NCI-H1694 treated with DMSO at 0.1 percent for 48 hours (cell line): ENCODE measurements at regions not wholly inside any gene's neighbourhood (a gene's known extent, or its start where the extent isn't known, plus 50 kb on each side); places are given as distances from the start of the nearest gene placed in this dataset.
"Not testable (repeated sequence)": the region's sequence is repeated elsewhere in the genome, so short reads cannot be mapped to it uniquely, and the experiment has no call there.

Experiments used
- DNase-seq: peaks from one replicate; lab custom pipeline; 2025; lab: John Stamatoyannopoulos, UW

- no peak for DNase-seq
These were observed 91.3 kb downstream of the MFAP3L start for GRCh38 chr4:169934794-169935429.

DNA sequence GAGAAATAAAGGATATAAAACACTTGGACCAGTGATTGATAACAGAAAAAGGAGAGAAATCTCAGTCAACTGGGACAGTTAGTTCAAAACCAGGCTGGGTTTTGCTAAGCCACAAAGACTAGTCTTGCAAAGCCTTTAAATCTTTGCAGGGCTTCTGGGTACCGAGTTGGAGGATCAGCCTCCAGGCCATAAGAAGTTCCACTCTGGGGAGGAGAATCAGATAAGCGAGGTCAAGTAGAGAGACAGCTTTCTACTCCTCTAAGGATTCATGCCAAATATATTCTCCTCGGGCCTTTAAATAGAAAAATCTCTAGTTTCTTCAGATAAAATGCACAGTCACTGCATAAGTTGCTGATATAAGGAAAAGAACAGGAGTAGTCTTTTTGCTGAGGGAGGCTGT, 92.7 kb downstream of the MFAP3L start:
- no peak for DNase-seq

GRCh38 chr4:169931964-169932363, 94.2 kb downstream of the MFAP3L start:
- no peak for DNase-seq

- DNase-seq = not testable (repeated sequence)
These were observed 95.4 kb downstream of the MFAP3L start for GRCh38 chr4:169930755-169931154.

- no peak for DNase-seq
These were observed 98.9 kb downstream of the MFAP3L start for GRCh38 chr4:169927280-169927679.

- no peak for DNase-seq
These were observed 100.5 kb downstream of the MFAP3L start for GRCh38 chr4:169925678-169926077.

GRCh38 chr4:169922632-169923276, 103.4 kb downstream of the MFAP3L start:
- DNase-seq = no peak

DNA sequence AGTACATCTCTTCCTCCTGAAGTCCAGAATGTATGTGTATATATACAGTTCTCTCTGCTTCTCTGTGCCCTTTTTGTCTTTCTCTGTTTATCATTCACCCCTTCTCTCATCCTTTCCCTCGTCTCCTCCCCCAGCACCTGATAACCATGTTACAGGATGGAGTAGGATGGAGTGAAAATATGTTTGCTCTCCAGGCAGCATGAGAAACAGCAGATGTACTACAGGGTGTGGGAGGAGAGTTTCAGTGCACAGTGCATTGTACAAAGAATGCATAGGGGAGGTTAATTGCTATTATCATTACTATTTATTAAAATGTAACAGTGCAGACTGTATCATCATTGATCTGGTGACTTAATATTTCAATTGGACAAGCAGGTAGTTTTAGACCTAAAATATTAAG, 104.5 kb downstream of the MFAP3L start:
- DNase-seq = no peak

- no peak for DNase-seq
These were observed 105.0 kb downstream of the MFAP3L start for GRCh38 chr4:169921237-169921636.

- not testable (repeated sequence) for DNase-seq
These were observed 106.7 kb downstream of the MFAP3L start for GRCh38 chr4:169919194-169920124.

DNA sequence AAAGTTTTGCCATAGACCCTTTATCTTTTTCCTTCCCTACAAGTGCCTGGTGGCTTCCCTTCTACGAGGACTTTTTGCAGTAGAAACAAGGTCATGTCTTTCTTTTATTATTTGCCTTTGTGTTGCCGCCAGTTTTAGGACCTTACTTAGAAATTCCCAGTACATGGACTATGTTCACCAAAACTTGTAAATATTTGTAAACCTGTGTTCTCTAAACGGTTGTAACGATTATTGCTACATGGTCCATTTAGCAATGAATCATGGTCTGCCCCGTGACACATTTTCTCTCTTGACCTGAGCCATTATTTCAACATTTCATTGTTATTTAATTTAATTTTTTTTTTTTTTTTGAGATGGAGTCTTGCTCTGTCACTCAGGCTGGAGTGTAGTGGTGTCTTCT, 110.7 kb downstream of the MFAP3L start:
- no peak for DNase-seq

DNA sequence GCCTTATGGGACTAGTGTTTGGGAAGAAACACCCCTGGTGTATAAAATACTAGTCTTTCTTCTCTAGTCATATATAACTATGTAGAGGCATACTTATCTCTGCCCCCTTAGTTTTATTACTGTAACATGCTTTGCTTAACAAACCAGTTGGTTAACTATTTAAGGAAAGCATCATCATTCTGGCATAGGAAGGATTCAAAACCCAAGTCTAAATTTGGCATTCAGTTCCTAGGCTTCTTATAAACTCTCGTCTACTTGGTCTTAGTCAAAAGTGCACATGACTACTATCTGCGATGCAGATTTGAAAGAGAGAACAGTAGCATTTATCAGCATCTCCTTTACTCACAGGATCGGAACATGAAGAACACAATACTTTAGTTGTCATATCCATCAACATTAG, 111.3 kb downstream of the MFAP3L start:
- no peak for DNase-seq

- DNase-seq = no peak
These were observed 113.2 kb downstream of the MFAP3L start for GRCh38 chr4:169912996-169913395.

GRCh38 chr4:169909897-169910296, 116.3 kb downstream of the MFAP3L start:
- no peak for DNase-seq

- no peak for DNase-seq
These were observed 116.7 kb downstream of the MFAP3L start for GRCh38 chr4:169909479-169909878.

GRCh38 chr4:169907705-169908104, 118.5 kb downstream of the MFAP3L start:
- no peak for DNase-seq

- DNase-seq = no peak
These were observed 119.4 kb downstream of the MFAP3L start for GRCh38 chr4:169906821-169907220.

DNA sequence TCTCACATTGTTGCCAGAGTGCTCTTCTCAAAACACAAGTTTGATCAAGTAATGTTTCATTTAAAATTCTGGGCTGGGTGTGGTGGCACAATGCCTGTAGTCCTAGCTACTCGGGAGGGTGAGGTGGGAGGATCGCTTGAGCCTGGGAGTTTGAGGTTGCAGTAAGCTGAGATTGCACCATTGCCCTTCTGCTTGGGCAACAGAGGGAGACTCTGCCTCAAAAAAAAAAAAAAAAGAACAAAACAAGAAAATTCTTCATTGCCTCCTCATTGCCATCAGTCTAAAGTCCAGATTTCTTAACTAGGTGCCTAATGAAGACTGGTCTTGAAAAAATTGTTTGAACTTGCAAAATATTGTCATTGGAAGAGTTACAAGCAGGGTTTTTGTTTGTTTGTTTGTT, 120.1 kb downstream of the MFAP3L start:
- DNase-seq = no peak

DNA sequence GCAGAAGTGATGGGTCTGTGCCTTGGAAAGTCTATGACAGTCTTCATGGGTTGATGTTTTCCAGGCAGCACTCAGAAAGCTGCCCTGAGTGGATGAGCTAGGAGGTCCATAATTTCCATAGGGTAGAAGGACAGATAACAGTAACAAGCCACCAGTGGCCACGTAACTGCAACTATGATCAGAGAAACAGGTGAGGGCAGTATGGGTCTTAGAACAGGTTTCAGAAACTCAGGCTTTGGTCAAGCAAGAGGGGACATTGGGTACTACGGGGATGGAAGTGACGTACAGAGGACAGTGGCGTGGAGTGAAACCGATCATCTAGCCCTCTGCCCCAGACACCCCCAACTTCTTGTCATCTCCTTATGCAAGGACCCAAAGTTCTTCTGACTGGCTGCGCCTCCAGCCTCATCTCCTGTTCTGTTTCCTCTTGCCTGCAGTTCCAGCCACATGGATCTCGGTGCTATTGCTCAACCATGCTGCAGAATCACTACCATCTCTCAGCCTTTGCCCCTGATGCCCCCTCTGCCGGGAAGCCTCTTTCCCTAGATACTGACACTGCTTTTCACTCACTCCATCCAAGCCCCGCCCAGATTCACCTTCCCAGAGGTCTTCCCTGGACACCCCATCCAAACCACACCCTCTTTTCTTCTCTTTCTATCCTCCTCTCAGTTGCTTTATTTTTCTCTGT, 123.4 kb downstream of the MFAP3L start:
- DNase-seq = no peak

DNA sequence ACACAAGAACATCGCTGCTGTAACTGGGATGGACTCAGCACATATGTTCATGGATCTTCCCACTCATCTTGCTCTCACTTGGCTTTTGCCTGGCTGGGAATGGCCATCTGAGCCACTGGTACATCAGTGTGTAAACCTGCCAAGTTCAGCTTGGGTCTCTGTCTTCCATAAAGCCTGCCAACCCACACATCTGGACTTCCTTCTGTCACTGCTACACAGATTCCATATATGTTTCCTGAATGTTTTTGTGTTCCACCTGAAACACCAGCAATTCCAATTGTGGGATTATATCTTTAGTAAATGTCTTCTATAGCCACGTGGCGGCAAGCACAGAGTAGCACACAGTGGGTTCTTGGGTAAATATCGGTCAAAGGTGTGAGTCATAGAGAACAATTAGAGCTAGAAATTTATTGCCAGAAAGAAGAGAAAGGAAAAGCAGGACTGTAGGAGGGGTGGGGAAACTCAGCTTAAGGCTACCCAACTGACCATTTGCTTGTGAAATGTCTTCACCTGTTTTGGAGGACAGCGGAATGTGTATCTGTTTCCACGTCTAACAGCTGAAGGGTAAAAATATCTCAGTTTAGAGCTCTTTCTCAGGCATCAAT, 125.9 kb downstream of the MFAP3L start:
- no peak for DNase-seq

DNA sequence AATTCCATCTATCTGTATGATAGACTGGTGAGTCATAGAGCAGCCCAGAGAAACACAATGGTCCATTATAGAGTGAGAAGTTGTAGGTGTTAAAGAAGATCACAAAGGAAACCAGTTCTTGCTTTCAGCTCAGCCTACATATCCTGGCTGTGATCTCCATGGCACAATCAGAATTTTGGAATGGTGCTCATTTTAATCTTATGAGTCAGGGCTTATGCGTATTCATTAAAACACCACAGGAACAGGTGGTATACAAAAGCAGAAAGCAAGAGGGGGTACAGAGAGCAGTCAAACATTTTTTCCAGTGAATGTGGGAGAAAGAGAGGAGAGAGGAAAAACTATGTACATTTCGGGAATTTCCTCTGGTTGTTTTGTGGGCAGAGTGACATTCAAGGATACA, 126.9 kb downstream of the MFAP3L start:
- DNase-seq = no peak

DNA sequence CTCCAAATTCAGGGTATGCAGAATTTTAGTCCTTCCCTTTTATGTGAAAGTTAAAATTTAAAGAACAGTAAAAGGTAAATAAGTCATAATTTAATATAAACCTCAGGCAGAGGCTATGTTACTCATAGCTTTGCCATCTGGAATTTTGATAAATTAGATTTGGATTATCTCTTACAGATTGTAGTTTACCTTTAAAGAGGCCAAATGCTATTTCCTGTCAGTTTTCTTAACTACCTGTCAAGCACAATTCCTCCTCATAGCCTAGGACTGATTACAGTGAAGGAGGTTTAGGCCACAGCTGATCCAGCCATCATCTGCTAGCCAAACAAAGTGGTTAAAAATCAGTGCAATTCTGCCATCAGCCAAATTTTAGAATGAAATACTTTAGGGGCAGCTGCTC, 128.1 kb downstream of the MFAP3L start:
- no peak for DNase-seq
